Endothelial cell of umbilical vein (primary cell): ENCODE measurements at regions not wholly inside any gene's neighbourhood (a gene's known extent, or its start where the extent isn't known, plus 50 kb on each side); places are given as distances from the start of the nearest gene placed in this dataset.

Experiments used
- BruUV-seq: library from RNA; stranded (reverse); fragments of 400-500 nt; replicated peaks from 2 replicates; lab custom pipeline; 2021; lab: Mats Ljungman, UMichigan
- CTCF ChIA-PET: fragments of 300-600, 350-600 bp; sonication (Branson Sonifier 250); formaldehyde crosslinking; loops from one replicate; lab custom pipeline; 2021; ENCODE audit warnings: antibody characterized with exemption, inconsistent platforms; lab: Charles Lee
- POLR2A ChIA-PET: fragments of 300-600, 350-600 bp; sonication (Branson Sonifier 250); formaldehyde crosslinking; loops from one replicate; lab custom pipeline; 2021; ENCODE audit warnings: antibody characterized with exemption, inconsistent platforms; lab: Charles Lee
- DNase-seq: peaks from one replicate; pipeline ENCODE4 v3.0.0-alpha.2; 2011; ENCODE audit warnings: low read depth, low spot score
- FAIRE-seq: peaks from 2 replicates; lab custom pipeline; 2011; peaks lifted over from hg19 to GRCh38; lab: Jason Lieb, UNC
- H2AFZ ChIP-seq: 2 replicates; pipeline ENCODE4 v1.6.0; 2012; ENCODE audit warnings: low read depth, low read length, control low read depth, inconsistent platforms
- H3K27ac ChIP-seq: 2 replicates; pipeline ENCODE4 v1.5.1; 2011; ENCODE audit warnings: low read depth, mild to moderate bottlenecking, control low read depth, low read length, moderate library complexity; ENCODE audit not compliant: insufficient read depth
- H3K27me3 ChIP-seq, 2 experiments: 2 replicates each; pipeline versions ENCODE4 v1.6.0 to v1.6.1; 2011; ENCODE audit warnings: low read length in 2 of 2, mixed read lengths in 1 of 2; ENCODE audit not compliant: control insufficient read depth in 2 of 2, insufficient read depth in 2 of 2
- H3K36me3 ChIP-seq, 2 experiments: 2 replicates in 1 of 2; 3 replicates in 1 of 2; pipeline ENCODE4 v1.5.1; 2011; ENCODE audit warnings: low read length in 2 of 2, mild to moderate bottlenecking in 1 of 2, moderate library complexity in 1 of 2; ENCODE audit not compliant: control insufficient read depth in 2 of 2, insufficient read depth in 2 of 2; ENCODE audit errors: extremely low read depth in 1 of 2
- H3K4me1 ChIP-seq: 3 replicates; pipeline ENCODE4 v1.5.1; 2011; ENCODE audit warnings: mild to moderate bottlenecking, low read length; ENCODE audit not compliant: control insufficient read depth, insufficient read depth; ENCODE audit errors: extremely low read depth
- H3K4me2 ChIP-seq: 2 replicates; pipeline ENCODE4 v1.6.1; 2011; ENCODE audit warnings: low read length, control low read depth, mixed read lengths; ENCODE audit not compliant: insufficient read depth
- H3K4me3 ChIP-seq, 3 experiments: fragments of 200-600 bp in 1 of 3; sonication (generic), shearing (Covaris generic) in 1 of 3; replicated peaks in 1 of 3; 2 replicates each; pipeline ENCODE4 v1.5.1; 2011 to 2016; ENCODE audit warnings: control low read depth in 3 of 3, low read length in 3 of 3, mild to moderate bottlenecking in 2 of 3, inconsistent platforms in 1 of 3, low read depth in 1 of 3, moderate library complexity in 1 of 3; ENCODE audit not compliant: insufficient read depth in 1 of 3
- H3K79me2 ChIP-seq: 2 replicates; pipeline ENCODE4 v1.6.0; 2012; ENCODE audit warnings: low read length, inconsistent platforms; ENCODE audit not compliant: control insufficient read depth, insufficient read depth
- H3K9ac ChIP-seq: replicated peaks from 2 replicates; pipeline ENCODE3; 2011; ENCODE audit warnings: low read length, control low read depth; ENCODE audit not compliant: insufficient read depth; ENCODE audit errors: extremely low read depth
- H3K9me1 ChIP-seq: replicated peaks from 3 replicates; pipeline ENCODE4 v1.6.0; 2011; ENCODE audit warnings: mild to moderate bottlenecking, low read length; ENCODE audit not compliant: control insufficient read depth, insufficient read depth; ENCODE audit errors: extremely low read depth
- H3K9me3 ChIP-seq: replicated peaks from 2 replicates; pipeline ENCODE4 v1.5.1; 2012; ENCODE audit warnings: low read length, inconsistent platforms; ENCODE audit not compliant: control insufficient read depth, insufficient read depth
- H4K20me1 ChIP-seq: replicated peaks from 2 replicates; pipeline ENCODE3; 2011; ENCODE audit warnings: mild to moderate bottlenecking, low read length; ENCODE audit not compliant: control insufficient read depth, insufficient read depth; ENCODE audit errors: extremely low read depth
- EZH2 ChIP-seq: IDR thresholded peaks from 2 replicates; pipeline ENCODE4 v1.6.1; 2012; ENCODE audit warnings: borderline replicate concordance, low read depth, mild to moderate bottlenecking, moderate library complexity, low read length, inconsistent platforms; ENCODE audit not compliant: severe bottlenecking
- FOS ChIP-seq: IDR thresholded peaks from 2 replicates; pipeline ENCODE4 v1.6.1; 2011; ENCODE audit warnings: mild to moderate bottlenecking, low read length, moderate library complexity, borderline replicate concordance; ENCODE audit not compliant: insufficient read depth
- GATA2 ChIP-seq: IDR thresholded peaks from 2 replicates; pipeline ENCODE4 v1.7.0; 2011; ENCODE audit warnings: low read depth, mild to moderate bottlenecking, moderate library complexity, mixed read lengths, low read length; ENCODE audit not compliant: insufficient read length, insufficient read depth
- JUN ChIP-seq: IDR thresholded peaks from 2 replicates; pipeline ENCODE4 v1.6.1; 2011; ENCODE audit warnings: borderline replicate concordance, low read depth; ENCODE audit not compliant: insufficient read length, insufficient read depth
- MYC ChIP-seq: IDR thresholded peaks from one replicate; pipeline ENCODE4 v1.6.1; 2011; ENCODE audit warnings: mild to moderate bottlenecking, low read depth, low read length
- POLR2A ChIP-seq: IDR thresholded peaks from 2 replicates; pipeline ENCODE4 v1.6.1; 2012; ENCODE audit warnings: low read depth, mild to moderate bottlenecking, control low read depth, low read length
- POLR2AphosphoS5 ChIP-seq: IDR thresholded peaks from 2 replicates; pipeline ENCODE4 v1.6.1; 2012; ENCODE audit warnings: low read depth, mild to moderate bottlenecking, control low read depth, low read length, moderate library complexity; ENCODE audit not compliant: insufficient read depth
- dilution Hi-C: fragments of 300-500 bp; cut with MboI; formaldehyde crosslinking; loops from one replicate; pipeline ENCODE4 v1.15.0; 2019; ENCODE audit warnings: low sequenced_read_pairs; ENCODE audit not compliant: extremely low pct_ligation_motif_present
- intact Hi-C: fragments of 100-400 bp; cut with micrococcal nuclease; formaldehyde crosslinking; loops from one replicate; pipeline ENCODE4 v1.10.0; 2022
- TF ChIP-seq, protein P1 (sequence below), 2 donors: IDR thresholded peaks; 1 replicate in 1 of 2; 2 replicates in 1 of 2; pipeline ENCODE4 v1.5.1; 2011; ENCODE audit warnings: low read length in 2 of 2, mild to moderate bottlenecking in 2 of 2, moderate library complexity in 2 of 2, control low read depth in 1 of 2, inconsistent platforms in 1 of 2, low read depth in 1 of 2; ENCODE audit not compliant: insufficient read depth in 1 of 2; ENCODE audit errors: extremely low read depth in 1 of 2
- TF ChIP-seq, protein P2 (sequence below): IDR thresholded peaks from 2 replicates; pipeline ENCODE4 v1.6.1; 2011; ENCODE audit not compliant: insufficient read depth, insufficient read length

DNA sequence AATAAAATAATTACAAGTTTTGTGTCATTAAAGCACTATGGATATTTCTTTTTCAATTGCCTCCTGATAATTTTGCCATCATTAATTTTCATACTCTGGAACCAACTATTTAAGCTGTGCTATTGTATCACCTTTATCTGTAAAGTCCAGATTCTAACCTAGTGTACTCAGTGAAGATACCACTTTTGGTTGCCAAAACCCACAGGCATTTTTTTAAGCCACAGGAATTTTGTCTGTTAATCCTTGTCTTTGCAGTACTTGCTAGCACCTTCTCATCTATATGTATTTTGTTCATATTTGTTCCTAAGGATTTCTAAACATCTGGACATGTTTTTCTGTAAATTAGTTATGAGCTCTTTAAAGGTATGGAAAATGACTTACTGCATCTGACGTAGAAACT, 481.4 kb upstream of the DAB2 start:
- H3K79me2 ChIP-seq: no peaks in the 10 kb centered on the region

More for the DNA sequence above, 481.4 kb upstream of the DAB2 start:
- DNase-seq (no peak), FAIRE-seq (no peak)
- Histone ChIP-seq H3K4me2 (no peak overlapping the region), H3K4me1 (peaks cover 5% of the 10 kb centered on the region), H3K27me3 (no peaks in the 10 kb centered on the region), H3K9me3 (no peaks in the 10 kb centered on the region), H3K27ac (no peak overlapping the region), H2AFZ (no peak overlapping the region), H3K9ac (no peak overlapping the region), H3K9me1 (no peaks in the 10 kb centered on the region), H3K36me3 (no peaks in the 10 kb centered on the region), H3K4me3 (no peak overlapping the region), H4K20me1 (no peaks in the 10 kb centered on the region)
- no TSS peak for BruUV-seq
- TF ChIP-seq POLR2A: no peak
- no peak for TF ChIP-seq MYC
- no peak for TF ChIP-seq EZH2
- no peak for TF ChIP-seq GATA2
- TF ChIP-seq JUN: no peak
- TF ChIP-seq, protein P1, sequence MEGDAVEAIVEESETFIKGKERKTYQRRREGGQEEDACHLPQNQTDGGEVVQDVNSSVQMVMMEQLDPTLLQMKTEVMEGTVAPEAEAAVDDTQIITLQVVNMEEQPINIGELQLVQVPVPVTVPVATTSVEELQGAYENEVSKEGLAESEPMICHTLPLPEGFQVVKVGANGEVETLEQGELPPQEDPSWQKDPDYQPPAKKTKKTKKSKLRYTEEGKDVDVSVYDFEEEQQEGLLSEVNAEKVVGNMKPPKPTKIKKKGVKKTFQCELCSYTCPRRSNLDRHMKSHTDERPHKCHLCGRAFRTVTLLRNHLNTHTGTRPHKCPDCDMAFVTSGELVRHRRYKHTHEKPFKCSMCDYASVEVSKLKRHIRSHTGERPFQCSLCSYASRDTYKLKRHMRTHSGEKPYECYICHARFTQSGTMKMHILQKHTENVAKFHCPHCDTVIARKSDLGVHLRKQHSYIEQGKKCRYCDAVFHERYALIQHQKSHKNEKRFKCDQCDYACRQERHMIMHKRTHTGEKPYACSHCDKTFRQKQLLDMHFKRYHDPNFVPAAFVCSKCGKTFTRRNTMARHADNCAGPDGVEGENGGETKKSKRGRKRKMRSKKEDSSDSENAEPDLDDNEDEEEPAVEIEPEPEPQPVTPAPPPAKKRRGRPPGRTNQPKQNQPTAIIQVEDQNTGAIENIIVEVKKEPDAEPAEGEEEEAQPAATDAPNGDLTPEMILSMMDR (IDR thresholded peaks at IDR 0.05; ENCODE audit: extremely low read depth in 1 of 2, insufficient read depth in 1 of 2, low read depth in 1 of 2, low read length in 2 of 2): no peak
- TF ChIP-seq POLR2AphosphoS5: no peak
- TF ChIP-seq, protein P2, sequence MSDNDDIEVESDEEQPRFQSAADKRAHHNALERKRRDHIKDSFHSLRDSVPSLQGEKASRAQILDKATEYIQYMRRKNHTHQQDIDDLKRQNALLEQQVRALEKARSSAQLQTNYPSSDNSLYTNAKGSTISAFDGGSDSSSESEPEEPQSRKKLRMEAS: no peak
- TF ChIP-seq FOS: no peak
- dilution Hi-C loops (no loop called here), intact Hi-C loops (no loop called here)
- ChIA-PET CTCF (interaction anchor here (1.3 to 2.0 kb wide), 2 partner anchors 14 to 26 kb away, joined by 3 to 11 read pairs; no protein-coding TSS in a partner anchor), POLR2A (no interaction called here)
